ENCODE measurements at regions not wholly inside any gene's neighbourhood (a gene's known extent, or its start where the extent isn't known, plus 50 kb on each side); places are given as distances from the start of the nearest gene placed in this dataset.

GRCh38 chr3:65231544-65231943, 543.7 kb upstream of the ADAMTS9 start:
- no peak for DNase-seq

- no peak for DNase-seq
These were observed 542.7 kb upstream of the ADAMTS9 start for GRCh38 chr3:65230261-65231139.

- DNase-seq: no peak
These were observed 538.5 kb upstream of the ADAMTS9 start for GRCh38 chr3:65226287-65226686.

- DNase-seq: no peak
These were observed 522.4 kb upstream of the ADAMTS9 start for GRCh38 chr3:65210026-65210814.

- DNase-seq: no peak
These were observed 514.6 kb upstream of the ADAMTS9 start for GRCh38 chr3:65202395-65202794.

- DNase-seq: no peak
These were observed 514.1 kb upstream of the ADAMTS9 start for GRCh38 chr3:65201926-65202325.

GRCh38 chr3:65200310-65200970, 512.6 kb upstream of the ADAMTS9 start:
- DNase-seq: no peak

- no peak for DNase-seq
These were observed 508.9 kb upstream of the ADAMTS9 start for GRCh38 chr3:65196663-65197062.

GRCh38 chr3:65195211-65196006, 507.6 kb upstream of the ADAMTS9 start:
- no peak for DNase-seq

GRCh38 chr3:65194744-65195143, 506.9 kb upstream of the ADAMTS9 start:
- no peak for DNase-seq

GRCh38 chr3:65194047-65194714, 506.4 kb upstream of the ADAMTS9 start:
- DNase-seq: no peak

GRCh38 chr3:65193531-65193930, 505.7 kb upstream of the ADAMTS9 start:
- no peak for DNase-seq

GRCh38 chr3:65190111-65190510, 502.3 kb upstream of the ADAMTS9 start:
- DNase-seq: no peak

- DNase-seq: no peak
These were observed 498.5 kb upstream of the ADAMTS9 start for GRCh38 chr3:65186268-65186667.

GRCh38 chr3:65182682-65183081, 494.9 kb upstream of the ADAMTS9 start:
- DNase-seq: no peak

GRCh38 chr3:65182085-65182484, 494.3 kb upstream of the ADAMTS9 start:
- DNase-seq: no peak

GRCh38 chr3:65181391-65181871, 493.6 kb upstream of the ADAMTS9 start:
- DNase-seq: no peak

GRCh38 chr3:65178703-65179102, 490.9 kb upstream of the ADAMTS9 start:
- no peak for DNase-seq

- no peak for DNase-seq
These were observed 490.2 kb upstream of the ADAMTS9 start for GRCh38 chr3:65177960-65178376.

GRCh38 chr3:65174713-65175112, 486.9 kb upstream of the ADAMTS9 start:
- DNase-seq: no peak

- DNase-seq: no peak
These were observed 486.0 kb upstream of the ADAMTS9 start for GRCh38 chr3:65173841-65174240.

GRCh38 chr3:65172209-65172608, 484.4 kb upstream of the ADAMTS9 start:
- no peak for DNase-seq
